Naive B cell (primary cell): ENCODE measurements at regions not wholly inside any gene's neighbourhood (a gene's known extent, or its start where the extent isn't known, plus 50 kb on each side); places are given as distances from the start of the nearest gene placed in this dataset.

Experiments
- ATAC-seq, 2 donors: fragments of 150-1000 bp; cut with Tn5 transposase; 2 replicates each; pipeline ENCODE4 v1.10.0; 2021; ENCODE audit warnings: low read depth in 2 of 2, mild to moderate bottlenecking in 2 of 2, moderate library complexity in 2 of 2
- DNase-seq: peaks from one replicate; pipeline ENCODE4 v3.0.0; 2022
- H3K27ac Mint-ChIP-seq, 6 donors: one replicate each; pipeline ENCODE4 v1.8.0; 2020 to 2022; ENCODE audit warnings: mild to moderate bottlenecking in 6 of 6, mixed read lengths in 6 of 6, moderate library complexity in 5 of 6, inconsistent platforms in 2 of 6
- H3K27me3 Mint-ChIP-seq, 3 donors: one replicate each; pipeline ENCODE4 v1.8.0; 2021 to 2022; ENCODE audit warnings: mixed read lengths in 3 of 3, mild to moderate bottlenecking in 1 of 3
- H3K36me3 Mint-ChIP-seq, 2 donors: one replicate each; pipeline ENCODE4 v1.8.0; 2020 to 2022; ENCODE audit warnings: mixed read lengths in 2 of 2, inconsistent platforms in 1 of 2, mild to moderate bottlenecking in 1 of 2
- H3K4me1 Mint-ChIP-seq, 3 donors: one replicate each; pipeline ENCODE4 v1.8.0; 2020 to 2022; ENCODE audit warnings: mixed read lengths in 3 of 3, inconsistent platforms in 1 of 3, mild to moderate bottlenecking in 1 of 3, moderate library complexity in 1 of 3
- H3K4me3 Mint-ChIP-seq, 8 donors: one replicate each; pipeline ENCODE4 v1.8.0; 2020 to 2022; ENCODE audit warnings: mild to moderate bottlenecking in 8 of 8, mixed read lengths in 8 of 8, moderate library complexity in 8 of 8, inconsistent platforms in 2 of 8
- H3K9me3 Mint-ChIP-seq, 7 donors: one replicate each; pipeline ENCODE4 v1.8.0; 2020 to 2022; ENCODE audit warnings: mixed read lengths in 7 of 7, mild to moderate bottlenecking in 5 of 7, inconsistent platforms in 2 of 7, moderate library complexity in 1 of 7

DNA sequence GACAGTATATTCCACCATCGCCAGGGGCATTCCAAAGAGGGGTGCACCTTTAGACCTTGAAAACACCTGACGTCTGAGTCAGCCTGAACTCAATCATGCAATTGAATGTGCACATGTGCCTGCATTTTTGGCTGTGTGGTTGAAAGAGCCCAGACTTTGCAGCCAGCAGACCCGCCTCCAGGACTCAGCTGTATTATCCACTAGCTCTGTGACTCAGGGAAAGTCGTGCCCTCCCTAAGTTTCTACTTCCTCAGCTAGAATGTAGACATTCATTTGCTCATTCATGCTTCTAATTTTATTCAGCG lies 94.2 kb downstream of the LRRC30 start:
- DNase-seq (no peak), ATAC-seq (no peak)
- H3K4me3 Mint-ChIP-seq, result no peak overlapping the region
- H3K4me1 Mint-ChIP-seq, result no peaks in the 10 kb centered on the region
- no peaks in the 10 kb centered on the region for H3K27me3 Mint-ChIP-seq
- H3K36me3 Mint-ChIP-seq, result peaks cover 0 to 5% of the 10 kb centered on the region in 2 donors
- H3K9me3 Mint-ChIP-seq, result peaks cover 1 to 10% (median 4%) of the 10 kb centered on the region in 7 donors
- H3K27ac Mint-ChIP-seq, result no peak overlapping the region

DNA sequence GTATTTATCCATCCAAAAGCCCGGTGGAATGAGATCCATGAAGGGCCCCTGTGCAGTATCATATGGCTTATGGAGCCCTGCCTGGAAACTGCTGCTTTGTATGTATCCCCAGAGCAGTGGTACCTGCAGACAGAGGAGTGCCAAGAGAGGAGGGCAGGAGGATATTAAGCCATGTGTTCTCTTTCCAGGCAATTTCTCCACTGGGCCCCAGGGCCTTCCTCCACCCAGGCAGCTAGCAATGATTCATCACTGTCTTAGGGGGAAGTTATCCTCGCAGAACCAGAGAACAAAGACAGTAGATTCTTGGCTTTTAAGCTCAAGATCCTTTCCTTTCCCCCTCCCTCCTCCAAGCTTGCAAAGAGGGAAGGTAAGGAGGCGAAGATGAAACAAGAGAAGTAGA lies 98.1 kb downstream of the LRRC30 start:
- no peak overlapping the region for H3K27ac Mint-ChIP-seq
- H3K4me1 Mint-ChIP-seq, result no peaks in the 10 kb centered on the region
- peaks cover 0 to 5% of the 10 kb centered on the region in 2 donors for H3K36me3 Mint-ChIP-seq
- no peak overlapping the region for H3K4me3 Mint-ChIP-seq
- no peaks in the 10 kb centered on the region for H3K27me3 Mint-ChIP-seq
- peaks cover 0 to 6% (median 4%) of the 10 kb centered on the region in 7 donors for H3K9me3 Mint-ChIP-seq
- ATAC-seq, result no peak
- no peak for DNase-seq

DNA sequence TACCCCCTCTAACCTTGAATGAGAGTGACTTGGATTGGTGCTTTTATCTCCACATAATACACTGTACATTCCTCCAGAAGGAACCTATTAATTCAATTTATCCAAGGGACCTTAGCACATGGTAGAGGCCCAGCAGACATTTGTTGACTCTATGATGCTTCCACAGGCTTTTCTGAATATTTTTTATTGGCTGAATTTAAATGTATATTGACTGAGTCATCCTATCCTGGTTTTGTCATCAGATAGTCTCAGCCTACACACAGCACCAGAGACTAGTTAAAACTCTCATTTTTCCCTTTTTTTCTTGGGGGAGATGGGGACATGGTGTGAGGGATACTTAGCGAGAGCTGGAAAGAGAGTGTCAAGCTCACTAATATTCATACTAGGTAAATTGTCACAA lies 101.6 kb downstream of the LRRC30 start:
- DNase-seq (no peak), ATAC-seq (no peak)
- Mint-ChIP-seq H3K27ac (no peak overlapping the region), H3K36me3 (no peaks in the 10 kb centered on the region), H3K4me1 (no peaks in the 10 kb centered on the region), H3K4me3 (no peak overlapping the region), H3K9me3 (peaks cover 0 to 4% (median 0%) of the 10 kb centered on the region in 7 donors), H3K27me3 (no peaks in the 10 kb centered on the region)

DNA sequence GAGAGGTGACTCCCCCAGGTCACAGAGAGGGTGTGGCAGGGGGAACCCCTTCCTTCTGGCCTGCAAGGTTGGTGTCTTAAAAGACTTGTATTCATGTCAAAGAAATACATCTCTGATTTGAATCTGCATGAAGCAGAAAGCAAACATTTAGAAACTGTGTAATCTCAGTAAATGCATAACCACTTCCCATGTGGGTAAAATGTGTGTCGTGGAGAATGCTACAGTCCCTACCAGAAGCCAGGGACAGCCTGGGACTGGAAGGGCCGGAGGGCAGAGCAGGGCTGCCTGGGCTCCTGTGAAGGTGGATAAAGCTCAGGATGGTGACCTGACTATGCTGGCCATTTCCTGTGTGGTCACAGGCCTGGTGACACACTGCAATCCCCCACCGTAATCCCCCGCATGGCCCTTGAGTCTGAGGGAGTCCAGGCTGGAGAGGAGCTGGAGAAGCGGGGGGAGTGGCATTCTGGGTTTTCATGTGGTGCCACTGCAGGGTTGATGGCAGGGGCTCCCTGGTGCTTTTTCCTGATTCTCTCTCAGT lies 102.2 kb downstream of the LRRC30 start:
- DNase-seq (no peak), ATAC-seq (no peak)
- Mint-ChIP-seq H3K9me3 (peaks cover 0 to 2% (median 0%) of the 10 kb centered on the region in 7 donors), H3K4me3 (no peak overlapping the region), H3K36me3 (no peaks in the 10 kb centered on the region), H3K4me1 (no peaks in the 10 kb centered on the region), H3K27me3 (no peaks in the 10 kb centered on the region), H3K27ac (no peak overlapping the region)

DNA sequence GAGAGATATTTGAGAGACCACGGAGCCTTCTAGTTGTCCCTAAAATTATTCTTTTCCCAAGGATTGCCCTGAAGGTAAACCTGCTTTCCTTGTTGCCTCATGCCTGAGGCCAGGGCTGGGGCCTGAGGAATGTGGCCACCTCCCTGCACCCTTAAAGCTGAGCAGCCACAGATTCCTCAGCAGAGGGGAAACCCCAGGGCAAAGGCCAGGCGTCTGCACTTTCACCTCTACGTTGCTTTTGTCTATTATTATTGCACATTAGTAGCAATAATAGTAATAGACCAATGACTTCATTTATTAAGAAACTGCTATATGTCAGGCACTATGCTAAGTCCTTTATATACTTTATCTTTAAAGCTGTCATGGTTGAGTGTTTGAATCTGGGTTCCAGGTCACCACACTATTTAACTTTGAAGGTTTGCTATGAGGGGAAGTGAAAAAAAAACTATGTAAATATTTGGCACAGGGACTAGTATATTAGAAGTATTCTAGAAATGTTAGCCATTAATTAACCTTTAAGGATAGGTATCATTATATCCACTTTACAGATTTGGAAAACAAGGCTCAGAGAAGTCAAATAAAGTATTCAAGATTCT lies 104.2 kb downstream of the LRRC30 start:
- H3K4me3 Mint-ChIP-seq, result no peak overlapping the region
- H3K9me3 Mint-ChIP-seq, result peaks cover 0 to 2% (median 0%) of the 10 kb centered on the region in 7 donors
- no peaks in the 10 kb centered on the region for H3K36me3 Mint-ChIP-seq
- no peak for DNase-seq
- H3K4me1 Mint-ChIP-seq, result no peaks in the 10 kb centered on the region
- no peak for ATAC-seq
- H3K27ac Mint-ChIP-seq, result no peak overlapping the region
- no peaks in the 10 kb centered on the region for H3K27me3 Mint-ChIP-seq

DNA sequence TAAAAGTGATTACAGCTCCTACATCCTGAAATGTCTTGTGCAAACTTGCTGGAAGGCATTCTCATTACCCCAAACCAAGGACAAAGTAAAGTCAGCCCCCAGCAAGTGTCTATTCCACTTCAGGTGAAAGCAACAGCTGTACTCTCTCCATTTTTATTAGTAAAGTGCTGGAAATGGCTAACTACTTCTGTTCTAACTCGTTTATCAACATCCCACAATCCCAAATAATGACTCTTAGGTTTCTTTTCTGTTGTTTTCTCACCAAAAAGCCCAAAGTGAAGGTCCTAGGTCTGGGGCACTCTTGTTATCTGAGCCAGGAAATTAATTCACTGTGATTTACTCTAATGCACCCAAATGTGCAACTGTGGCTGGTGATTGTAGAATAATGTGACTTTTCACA lies 105.7 kb downstream of the LRRC30 start:
- Mint-ChIP-seq H3K4me1 (no peaks in the 10 kb centered on the region), H3K36me3 (no peaks in the 10 kb centered on the region), H3K4me3 (no peak overlapping the region), H3K27ac (no peak overlapping the region), H3K9me3 (peaks cover 0 to 4% (median 0%) of the 10 kb centered on the region in 7 donors), H3K27me3 (no peaks in the 10 kb centered on the region)
- ATAC-seq, result no peak
- DNase-seq, result no peak

DNA sequence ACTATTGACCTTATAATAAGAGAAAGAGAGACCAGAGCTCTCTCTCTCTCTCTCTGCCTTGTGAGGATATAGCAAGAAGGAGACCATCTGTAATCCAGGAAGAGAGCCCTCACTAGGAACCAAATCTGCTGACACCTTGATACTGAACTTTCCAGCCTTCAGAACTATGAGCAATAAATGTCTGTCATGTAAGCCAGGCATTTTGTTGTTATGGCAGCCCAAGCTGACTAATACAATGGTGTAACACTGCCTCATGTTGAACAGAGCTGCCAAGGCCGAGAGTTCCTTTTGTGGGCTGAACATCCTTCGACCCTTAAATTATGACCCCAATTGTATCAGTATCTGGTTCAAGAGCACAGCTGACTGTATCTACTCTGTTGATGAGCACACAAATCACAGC lies 108.0 kb downstream of the LRRC30 start:
- no peaks in the 10 kb centered on the region for H3K27me3 Mint-ChIP-seq
- no peaks in the 10 kb centered on the region for H3K36me3 Mint-ChIP-seq
- DNase-seq (no peak), ATAC-seq (no peak)
- H3K4me1 Mint-ChIP-seq, result no peaks in the 10 kb centered on the region
- H3K9me3 Mint-ChIP-seq, result peaks cover 0 to 4% (median 0%) of the 10 kb centered on the region in 7 donors
- no peak overlapping the region for H3K27ac Mint-ChIP-seq
- H3K4me3 Mint-ChIP-seq, result no peak overlapping the region

DNA sequence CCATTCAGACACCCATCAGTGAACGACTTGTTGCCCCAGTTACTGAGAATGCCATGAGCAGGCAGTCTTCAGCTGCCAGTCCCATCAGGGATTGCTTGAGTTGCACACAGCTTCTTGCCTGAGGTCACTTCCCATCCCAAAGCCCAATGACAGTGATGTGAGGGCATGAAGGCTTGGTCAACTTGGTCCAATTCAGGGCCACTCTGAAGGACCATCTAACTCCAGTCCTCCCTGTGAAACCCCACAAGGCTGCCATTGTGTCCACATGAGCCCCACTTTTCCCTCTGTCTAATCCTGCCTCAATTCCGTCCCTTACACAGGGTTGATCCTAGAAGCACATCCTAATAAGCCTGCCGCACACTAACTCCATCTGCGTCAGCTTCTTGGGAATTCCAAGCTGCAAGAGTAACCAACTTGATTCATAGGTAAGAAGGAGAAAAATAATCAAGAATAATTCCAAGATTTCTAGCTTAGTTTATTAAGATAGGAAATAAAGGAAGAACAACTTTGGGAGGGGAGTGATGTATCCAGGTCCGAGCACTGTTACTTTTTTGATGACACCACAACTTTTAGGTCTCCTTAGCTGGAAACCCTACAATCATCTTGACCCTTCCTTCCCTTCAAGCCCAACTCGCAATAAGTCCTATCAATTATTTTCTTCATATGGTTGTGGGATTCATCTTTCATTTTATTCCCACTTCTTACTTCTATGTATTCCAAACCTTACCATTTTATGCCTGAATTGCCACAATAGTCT lies 110.9 kb downstream of the LRRC30 start:
- Mint-ChIP-seq H3K36me3 (no peaks in the 10 kb centered on the region), H3K4me3 (no peak overlapping the region), H3K4me1 (no peaks in the 10 kb centered on the region)

DNA sequence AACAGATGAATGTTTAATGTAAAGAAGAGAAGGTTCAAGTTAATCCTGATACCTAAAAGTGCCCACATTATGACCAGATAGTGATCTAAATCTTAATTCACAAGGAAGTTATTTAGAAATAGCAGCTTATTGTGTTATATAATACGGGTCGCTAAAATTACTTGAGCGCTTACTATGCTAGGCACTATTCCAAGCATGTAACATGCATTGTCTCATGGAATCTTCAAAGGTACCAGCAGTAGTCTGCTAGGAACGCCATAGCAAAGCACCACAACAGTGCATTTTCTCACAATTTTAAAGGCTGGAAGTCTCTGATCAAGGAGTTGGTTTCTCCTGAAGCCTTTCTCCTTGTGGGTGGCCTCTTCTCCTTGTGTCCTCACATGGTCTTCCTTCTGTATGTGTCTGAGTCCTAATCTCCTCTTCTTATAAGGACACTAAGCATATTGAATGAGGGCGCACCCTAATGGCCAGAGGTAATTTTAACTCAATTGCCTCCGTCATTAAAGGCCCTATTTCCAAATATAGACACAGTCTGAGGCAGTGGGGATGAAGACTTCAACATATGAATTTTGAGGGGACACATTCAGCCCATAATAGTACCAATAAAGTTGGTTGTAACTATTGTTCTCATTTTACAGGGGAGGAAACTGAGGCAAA lies 118.4 kb downstream of the LRRC30 start:
- DNase-seq (no peak), ATAC-seq (no peak)
- no peak overlapping the region for H3K27ac Mint-ChIP-seq
- H3K9me3 Mint-ChIP-seq, result peaks cover 0 to 17% (median 7%) of the 10 kb centered on the region in 7 donors
- no peaks in the 10 kb centered on the region for H3K27me3 Mint-ChIP-seq
- no peaks in the 10 kb centered on the region for H3K4me1 Mint-ChIP-seq
- H3K4me3 Mint-ChIP-seq, result no peak overlapping the region
- H3K36me3 Mint-ChIP-seq, result no peaks in the 10 kb centered on the region

More for the DNA sequence above, 110.9 kb downstream of the LRRC30 start:
- DNase-seq (no peak), ATAC-seq (no peak)
- Mint-ChIP-seq H3K9me3 (peaks cover 0 to 6% (median 0%) of the 10 kb centered on the region in 7 donors), H3K27me3 (no peaks in the 10 kb centered on the region), H3K27ac (no peak overlapping the region)

DNA sequence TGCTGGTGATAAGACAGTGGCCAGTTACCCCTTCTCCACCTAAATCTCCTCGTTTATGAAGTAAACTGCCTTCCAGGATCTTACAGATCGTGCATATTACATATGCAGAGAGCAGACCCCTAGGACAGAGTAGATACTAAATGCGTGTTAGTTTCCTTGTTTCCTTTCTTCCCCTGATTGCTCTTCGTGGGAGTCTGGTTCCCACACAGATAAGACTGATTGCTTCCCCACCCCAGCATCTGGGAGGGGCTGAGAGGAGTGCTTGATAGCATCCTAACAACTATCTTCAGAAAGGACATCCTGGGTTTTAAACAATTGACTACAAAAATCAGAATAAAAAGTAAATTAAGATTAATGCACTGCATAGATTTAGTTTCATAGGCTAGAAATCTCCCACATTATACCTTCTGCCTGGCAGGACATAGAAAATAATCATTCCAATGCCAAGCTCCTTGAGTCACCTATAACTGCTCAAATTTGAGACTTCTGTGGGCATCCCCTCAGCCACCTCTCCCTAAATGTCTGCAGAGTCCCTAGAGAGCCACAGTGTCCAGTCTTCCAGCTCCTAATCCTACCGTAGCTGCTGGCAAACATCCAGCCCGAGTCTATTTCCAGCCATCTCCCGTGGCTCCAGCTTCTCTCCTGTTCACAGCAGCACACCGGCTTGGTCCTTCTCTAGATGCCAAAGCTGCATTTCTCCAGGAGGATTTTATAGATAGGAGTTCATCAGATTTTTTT lies 128.3 kb downstream of the LRRC30 start:
- Mint-ChIP-seq H3K27ac (no peak overlapping the region), H3K4me3 (no peak overlapping the region), H3K36me3 (no peaks in the 10 kb centered on the region), H3K4me1 (no peaks in the 10 kb centered on the region), H3K27me3 (no peaks in the 10 kb centered on the region), H3K9me3 (peaks cover 2 to 7% (median 5%) of the 10 kb centered on the region in 7 donors)
- DNase-seq, result no peak
- no peak for ATAC-seq

DNA sequence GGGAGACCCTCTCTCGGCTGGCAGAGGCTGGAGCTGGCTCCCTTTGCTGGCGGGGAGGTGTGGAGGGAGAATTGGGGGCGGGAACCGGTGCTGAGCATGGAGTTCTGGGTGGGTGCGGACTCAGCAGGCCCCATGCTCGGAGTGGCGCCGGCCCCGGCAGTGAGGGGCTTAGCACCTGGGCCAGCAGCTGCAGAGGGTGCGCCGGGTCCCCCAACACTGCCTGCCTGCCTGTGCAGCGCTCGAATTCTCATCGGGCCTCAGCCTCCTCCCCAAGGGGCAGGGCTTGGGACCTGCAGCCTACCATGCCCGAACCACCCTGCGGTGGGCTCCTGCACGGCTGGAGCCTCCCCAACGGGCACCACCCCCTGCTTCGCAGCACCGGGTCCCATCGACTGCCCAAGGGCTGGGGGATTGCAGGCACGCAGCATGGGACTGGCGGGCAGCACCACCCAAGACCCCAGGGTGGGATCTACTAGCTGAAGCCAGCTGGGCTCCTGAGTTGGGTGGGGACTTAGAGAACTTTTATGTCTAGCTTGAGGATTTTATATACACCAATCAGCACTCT lies 129.8 kb downstream of the LRRC30 start:
- no peaks in the 10 kb centered on the region for H3K36me3 Mint-ChIP-seq
- DNase-seq (no peak), ATAC-seq (no peak)
- H3K27ac Mint-ChIP-seq, result no peak overlapping the region
- H3K4me1 Mint-ChIP-seq, result no peaks in the 10 kb centered on the region
- H3K9me3 Mint-ChIP-seq, result peaks cover 0 to 7% (median 5%) of the 10 kb centered on the region in 7 donors
- no peak overlapping the region for H3K4me3 Mint-ChIP-seq
- H3K27me3 Mint-ChIP-seq, result no peaks in the 10 kb centered on the region

DNA sequence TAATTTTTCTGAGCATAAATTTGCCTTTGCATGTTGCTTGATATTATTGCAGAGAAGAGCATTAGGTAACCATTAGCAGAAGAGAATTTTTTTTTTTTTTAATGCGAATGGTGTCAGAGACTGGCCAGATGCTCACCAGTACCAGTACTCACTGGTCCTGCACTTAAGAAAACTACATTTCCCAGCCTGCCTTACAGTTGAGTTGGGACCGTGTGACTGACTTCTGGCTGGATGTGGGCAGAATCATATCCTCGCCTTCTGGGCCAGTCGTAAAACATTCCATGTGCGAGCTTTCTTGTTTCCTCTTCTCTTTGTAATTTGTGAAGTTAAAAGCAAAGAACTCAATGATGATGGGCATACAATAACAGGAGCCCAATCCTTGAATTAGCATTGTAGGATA lies 132.4 kb downstream of the LRRC30 start:
- Mint-ChIP-seq H3K4me1 (no peaks in the 10 kb centered on the region), H3K27ac (no peak overlapping the region), H3K36me3 (no peaks in the 10 kb centered on the region), H3K9me3 (peaks cover 0 to 7% (median 5%) of the 10 kb centered on the region in 7 donors), H3K4me3 (no peak overlapping the region), H3K27me3 (no peaks in the 10 kb centered on the region)
- ATAC-seq, result no peak
- DNase-seq, result no peak

DNA sequence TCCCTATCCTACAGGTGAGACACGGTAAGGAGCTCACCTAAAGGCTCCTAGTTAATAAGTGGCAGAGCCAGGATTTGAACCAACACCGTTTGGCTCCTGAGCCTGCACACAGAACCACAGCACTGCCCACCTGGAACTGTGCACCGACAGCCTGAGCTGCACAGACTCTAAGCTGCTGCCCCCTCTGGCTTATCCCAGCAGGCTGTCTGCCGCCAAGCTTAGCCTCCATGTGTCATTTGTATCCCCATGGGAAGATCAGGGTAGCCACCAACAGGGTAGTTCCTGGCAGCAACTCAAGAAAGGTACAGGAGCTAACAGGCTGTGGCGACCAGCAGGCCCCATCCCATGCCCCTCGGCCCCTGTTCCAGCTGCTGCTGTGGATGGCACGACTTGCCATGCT lies 135.7 kb downstream of the LRRC30 start:
- DNase-seq (no peak), ATAC-seq (no peak)
- H3K9me3 Mint-ChIP-seq, result peaks cover 0 to 6% (median 2%) of the 10 kb centered on the region in 7 donors
- H3K27me3 Mint-ChIP-seq, result peaks cover 0 to 16% (median 4%) of the 10 kb centered on the region in 3 donors
- no peaks in the 10 kb centered on the region for H3K4me1 Mint-ChIP-seq
- H3K36me3 Mint-ChIP-seq, result no peaks in the 10 kb centered on the region
- no peak overlapping the region for H3K27ac Mint-ChIP-seq
- H3K4me3 Mint-ChIP-seq, result no peak overlapping the region
